ENCODE measurements at regions not wholly inside any gene's neighbourhood (a gene's known extent, or its start where the extent isn't known, plus 50 kb on each side); places are given as distances from the start of the nearest gene placed in this dataset.

DNA sequence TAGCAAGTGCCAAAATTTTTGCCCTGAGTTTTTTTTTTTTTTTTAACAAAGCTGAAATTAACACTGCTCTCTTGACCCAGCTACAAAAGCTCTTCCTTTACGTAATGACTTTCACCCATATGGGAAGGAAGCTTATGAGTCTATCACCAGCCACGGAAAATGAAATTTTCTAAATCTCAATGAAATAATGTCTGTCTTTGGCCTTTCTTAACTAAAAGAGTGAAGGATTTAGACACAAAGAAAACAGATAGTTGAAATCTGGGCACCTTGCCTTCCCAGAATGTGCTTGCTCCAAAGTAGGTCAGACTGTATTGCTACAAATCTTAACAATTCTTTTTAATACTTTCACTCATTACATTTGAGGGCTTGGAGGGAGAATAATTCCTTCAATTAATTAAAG, 180.8 kb upstream of the MGAT5 start:
- peak in 1 of 56 donors; percentile 6 for DNase-seq

DNA sequence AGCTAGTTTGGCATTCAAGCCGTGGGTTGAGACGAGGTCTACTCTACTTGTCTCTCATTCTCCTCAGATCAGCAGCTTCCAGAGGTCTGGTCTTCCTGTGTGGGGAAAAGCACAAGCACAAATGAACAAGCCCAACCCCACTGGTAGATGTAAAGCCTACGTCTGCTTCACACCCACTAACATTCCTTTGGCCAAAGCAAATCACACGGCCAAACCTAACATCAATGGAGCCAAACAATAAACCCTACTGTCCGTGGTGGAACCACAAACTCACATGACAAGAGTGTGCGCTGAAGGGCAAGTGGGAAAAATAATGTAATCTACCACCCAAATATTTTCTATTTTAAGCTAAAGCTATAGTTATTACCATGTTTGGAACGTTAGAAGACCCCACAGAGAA, 179.3 kb upstream of the MGAT5 start:
- no peak for DNase-seq

DNA sequence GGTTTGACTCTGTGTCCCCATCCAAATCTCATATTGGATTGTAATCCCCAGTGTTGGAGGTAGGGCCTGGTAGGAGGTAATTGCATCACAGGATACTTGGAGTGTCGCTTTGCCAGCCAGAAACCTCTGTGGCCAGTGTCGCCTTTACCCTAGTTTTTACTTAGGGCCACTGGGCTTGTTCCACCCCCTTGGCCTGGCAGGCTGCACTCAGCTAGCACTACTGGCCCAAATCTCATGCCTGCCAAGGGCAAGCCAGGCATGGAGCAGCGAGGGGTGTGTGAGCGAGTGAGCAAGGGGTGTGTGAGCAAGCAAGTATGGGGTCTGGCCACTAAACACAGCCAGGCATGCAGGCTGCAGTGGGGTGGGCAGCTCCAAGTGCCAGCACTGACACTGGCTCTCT, 178.7 kb upstream of the MGAT5 start:
- peak in 11 of 56 donors; percentile 3 to 30 (median 23) for DNase-seq

DNA sequence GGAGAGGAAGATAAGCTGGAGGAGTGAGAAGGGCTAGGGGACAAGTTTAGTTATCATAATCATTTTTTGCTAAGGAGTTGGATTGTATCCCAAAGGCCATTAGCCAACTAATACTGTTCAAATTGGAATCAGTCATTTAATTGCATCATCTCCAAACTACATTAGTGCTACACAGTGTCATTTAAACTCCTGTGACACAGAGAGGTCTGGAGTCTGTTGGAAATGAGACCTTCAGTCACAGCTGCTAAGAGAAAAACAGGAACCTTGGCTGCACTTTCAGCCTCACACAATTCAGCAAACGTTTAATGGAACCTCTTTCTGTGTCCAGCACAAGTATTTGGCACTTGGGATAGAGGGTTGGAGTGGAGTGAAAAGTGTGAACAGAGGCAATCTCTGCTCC, 175.5 kb upstream of the MGAT5 start:
- peak in 2 of 56 donors; percentile 8 to 11 for DNase-seq

DNA sequence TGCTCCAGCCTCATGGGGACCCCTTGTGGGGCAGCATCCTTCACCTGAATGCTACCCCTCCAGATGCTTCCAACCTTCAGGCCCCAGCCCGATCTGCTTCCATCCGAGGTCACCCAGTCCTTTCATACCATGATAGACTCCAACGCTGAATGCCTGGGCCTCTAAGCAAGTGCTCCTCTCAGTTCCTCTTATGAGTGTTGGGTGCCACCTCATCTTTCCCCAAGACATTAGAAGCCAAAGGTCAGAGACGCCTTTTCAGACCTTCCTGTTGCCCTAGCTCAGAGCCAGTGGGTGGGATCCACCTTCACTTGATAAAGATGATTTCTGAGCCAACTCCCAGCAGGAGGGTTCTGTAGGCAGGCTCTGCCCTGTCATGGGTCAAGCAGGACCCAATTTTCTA, 174.5 kb upstream of the MGAT5 start:
- DNase-seq = no peak

DNA sequence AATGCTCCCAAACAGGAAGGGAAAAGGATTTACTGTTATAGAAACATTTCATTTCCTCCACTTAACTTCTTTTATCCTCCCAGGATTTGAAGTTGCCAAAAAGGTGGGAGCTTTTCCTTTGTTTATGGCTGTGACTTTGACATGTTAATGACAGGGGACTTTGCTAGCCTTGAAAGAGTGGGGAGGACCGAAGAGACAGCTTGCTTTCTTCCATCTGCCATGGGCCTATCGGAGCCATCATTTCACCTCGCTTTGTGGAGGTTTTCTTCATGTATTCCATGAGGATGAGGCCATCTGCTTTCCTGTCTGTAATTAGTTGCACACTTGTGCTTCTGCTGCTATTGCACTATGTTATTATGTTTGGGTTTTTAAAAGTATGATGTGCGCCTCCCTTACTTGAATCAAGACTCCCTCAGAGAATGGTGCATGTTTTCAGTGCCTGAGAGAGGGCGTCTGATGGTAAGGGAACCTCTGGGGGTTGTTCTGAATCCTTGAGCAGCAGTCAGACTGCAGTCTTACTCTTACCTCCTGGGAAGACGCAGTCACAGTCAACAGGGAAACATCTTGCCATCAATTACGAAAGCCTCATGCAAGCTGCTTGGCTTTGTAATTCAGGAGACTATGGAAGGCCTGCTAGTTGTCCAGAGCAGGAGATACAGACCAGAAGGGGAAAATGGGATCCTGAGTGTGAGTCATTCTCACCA, 173.3 kb upstream of the MGAT5 start:
- no peak for DNase-seq

DNA sequence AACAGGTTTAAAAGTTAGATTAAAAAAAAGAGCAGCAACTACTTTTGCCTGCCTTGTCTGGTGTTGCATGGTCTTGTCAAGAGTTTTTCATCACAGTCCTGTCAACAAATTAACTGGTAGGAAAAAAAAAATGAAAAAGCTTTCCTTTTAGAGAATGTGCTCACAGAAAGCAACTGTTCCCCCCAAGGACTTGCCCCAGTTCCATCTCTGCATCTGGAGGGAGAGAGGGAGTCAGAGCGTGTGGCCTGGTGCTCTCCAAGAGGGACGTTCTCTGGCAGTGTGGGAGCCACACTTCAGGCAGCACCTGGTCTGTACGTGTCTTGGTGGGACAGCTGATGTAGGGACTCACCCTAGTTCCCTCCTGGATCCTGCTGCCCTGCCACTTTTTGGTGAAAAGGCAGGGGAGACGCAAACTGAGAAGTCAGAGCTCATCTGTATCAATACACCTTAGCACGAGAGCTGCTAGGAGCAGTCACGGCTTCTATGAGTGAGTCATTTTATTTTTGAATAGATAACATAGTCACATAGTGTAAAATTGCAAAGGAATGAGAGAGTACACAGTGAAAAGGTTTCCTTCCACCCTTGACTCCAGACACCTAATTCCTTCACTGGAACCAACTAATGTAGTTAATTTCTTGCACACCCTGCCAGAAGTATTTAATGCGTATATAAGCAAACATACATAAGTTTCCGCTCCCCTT, 172.5 kb upstream of the MGAT5 start:
- DNase-seq = no peak

DNA sequence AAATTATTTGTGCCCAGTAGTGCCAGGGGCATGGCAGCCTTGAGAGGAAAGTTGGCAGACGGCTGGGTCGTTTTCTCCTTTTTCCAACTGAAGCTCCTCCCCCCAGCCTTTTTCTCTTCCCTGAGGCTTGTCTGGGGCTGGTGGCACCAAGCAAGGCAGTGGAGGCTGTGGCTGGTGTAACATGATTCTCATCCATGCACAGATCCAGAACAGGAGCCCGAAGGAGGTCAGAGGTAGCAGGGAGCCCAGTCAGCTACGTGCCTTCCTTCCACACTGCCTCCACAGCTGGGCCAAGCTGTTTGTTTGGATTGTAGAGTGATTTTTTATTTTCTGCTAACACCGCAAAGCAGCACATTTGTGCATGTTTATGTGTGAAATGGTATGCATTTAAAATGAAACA, 170.3 kb upstream of the MGAT5 start:
- no peak for DNase-seq

DNA sequence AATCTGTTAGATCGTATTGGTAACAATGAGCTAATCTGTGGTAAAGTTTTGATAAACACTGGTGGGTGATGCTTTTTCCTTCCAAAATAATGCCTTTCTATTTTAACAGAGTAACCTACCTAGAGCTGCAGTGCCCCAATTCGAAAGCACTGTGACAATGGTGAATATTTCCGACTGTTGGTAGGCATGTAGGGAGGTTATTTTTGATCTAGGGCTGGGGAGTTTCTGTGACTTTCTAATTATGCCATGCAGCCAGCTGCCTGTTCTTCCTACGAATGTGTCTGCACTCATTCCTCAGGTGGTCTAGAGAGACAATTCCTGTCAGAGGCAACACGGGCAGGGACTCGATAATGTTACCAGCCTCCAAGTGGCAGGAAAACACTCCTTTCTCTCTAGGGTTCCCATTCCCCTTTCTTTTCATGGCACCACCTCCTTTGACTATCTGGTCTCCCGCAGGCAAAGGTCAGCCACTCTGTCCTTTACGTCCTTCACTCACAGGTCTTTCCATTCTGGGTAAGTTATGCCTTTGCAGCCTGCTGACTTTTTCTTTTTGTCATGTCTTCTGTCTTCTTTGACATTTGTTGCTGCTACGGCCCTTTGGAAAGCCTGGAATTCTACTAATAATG, 167.2 kb upstream of the MGAT5 start:
- DNase-seq = no peak

DNA sequence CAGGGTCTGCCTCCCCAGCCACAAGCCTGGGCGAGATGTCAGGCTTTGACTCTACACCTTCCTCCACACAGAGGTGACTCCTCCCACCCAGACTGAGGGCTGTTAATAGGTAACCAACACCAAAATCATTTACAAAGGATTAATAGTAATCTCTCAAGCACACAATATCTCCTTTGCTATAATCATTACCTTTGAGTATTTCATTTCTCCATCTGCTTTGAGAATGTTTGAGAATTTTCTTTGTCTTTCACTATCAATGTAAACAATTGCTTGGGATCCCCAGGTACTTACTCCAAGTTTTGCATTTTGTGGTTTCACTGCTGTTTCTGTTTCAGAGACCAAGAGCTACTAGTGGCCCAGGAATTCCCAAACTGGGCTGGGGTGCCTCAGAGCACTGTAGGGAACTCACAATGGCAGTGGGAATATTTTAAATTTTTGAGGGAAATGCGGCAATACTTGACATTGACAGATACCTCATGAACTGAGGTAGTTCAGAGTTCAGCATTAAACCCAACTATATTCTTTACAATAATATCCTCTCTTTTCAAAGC, 166.4 kb upstream of the MGAT5 start:
- no peak for DNase-seq

DNA sequence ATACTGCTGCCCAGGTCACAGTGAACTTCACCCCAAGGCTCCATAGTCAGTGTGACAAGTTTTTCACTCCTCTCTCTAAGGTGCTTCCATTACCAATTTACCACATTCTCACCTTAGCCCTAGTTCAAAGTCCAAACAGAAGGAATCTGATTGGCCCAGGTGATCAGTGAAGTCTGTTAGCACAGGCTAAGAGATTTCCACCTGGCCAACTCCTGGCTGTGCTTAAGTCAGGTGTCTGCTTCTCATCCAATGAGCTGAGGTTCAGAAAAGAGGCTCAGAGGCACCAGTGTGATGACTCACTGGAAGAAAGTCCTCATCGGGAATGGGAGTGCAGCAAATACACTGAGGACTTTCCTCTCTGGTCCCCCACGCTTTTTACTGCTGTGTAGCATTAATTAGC, 164.4 kb upstream of the MGAT5 start:
- DNase-seq = no peak

DNA sequence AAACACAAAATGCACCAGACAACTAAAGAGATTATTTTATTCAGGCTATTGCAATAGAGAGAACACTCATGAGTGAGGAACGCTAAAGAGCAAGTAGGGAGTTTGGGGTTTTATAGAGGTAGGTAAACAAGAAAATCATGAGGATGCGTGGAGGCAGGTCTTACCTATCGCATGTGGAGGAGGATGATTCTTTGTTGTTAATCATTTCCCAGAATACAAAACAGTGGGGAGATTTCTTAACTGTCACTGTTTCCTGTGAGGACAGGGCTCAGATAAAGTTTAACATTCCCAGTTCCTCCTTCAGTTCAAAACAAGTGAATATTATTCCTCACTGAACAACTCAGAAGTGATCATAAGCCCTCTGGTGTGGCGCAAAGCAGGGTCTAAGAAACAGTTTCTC, 156.1 kb upstream of the MGAT5 start:
- DNase-seq = no peak

DNA sequence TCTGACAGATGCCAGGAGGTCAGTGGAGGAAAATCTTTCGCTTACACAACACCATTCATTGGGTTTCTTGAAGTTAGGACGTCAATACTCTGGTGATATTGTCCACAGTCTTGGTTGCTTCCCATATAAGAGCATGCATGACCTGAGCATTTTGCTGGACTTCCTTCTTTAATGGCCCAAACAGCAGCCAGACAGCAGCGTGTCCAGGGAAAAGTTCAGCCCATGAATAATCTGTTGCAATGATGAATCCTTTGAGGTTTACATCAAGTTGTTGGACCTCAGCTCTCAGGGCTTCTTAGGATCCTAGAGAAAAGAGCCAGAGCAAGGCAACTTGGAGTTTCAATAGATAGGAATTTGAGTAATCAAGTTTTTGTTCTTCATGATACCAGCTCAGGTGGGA, 155.6 kb upstream of the MGAT5 start:
- no peak for DNase-seq

DNA sequence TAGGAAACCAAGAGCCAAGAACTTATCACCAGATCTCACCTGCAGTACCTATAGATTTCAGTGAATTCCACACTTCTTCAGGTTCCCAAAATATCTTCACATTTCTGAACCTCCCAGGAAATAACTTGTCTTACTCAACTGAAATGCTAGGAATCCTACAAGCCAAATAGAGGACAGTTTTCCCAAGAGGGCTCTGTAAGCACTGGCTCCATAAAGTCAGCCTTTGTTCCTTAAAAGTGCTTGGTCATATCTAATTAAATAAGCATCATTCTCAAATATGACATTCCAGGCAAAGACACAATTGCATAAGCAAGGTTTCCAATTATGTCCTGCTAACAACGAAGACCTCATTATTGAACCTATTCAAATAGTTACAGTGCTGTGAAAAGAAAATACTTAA, 154.6 kb upstream of the MGAT5 start:
- DNase-seq = no peak

DNA sequence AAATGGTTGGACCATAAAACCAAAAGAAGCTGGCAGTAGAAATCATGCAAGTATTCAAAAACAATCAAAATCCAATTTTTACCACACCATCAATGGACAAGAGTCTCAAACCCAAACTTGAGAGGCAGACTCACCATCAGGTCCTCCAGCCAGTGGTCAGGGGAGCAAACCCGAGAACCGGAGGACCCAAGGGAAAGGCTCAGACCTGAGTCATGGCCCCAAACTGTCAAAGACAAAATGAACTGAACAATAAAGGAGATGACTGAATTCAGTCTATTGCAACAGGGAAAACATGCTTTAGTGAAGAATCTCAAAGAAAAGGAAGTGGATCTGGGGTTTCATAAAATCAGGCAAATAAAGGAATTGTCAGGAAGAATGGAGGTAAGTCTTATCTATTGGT, 150.7 kb upstream of the MGAT5 start:
- no peak for DNase-seq

DNA sequence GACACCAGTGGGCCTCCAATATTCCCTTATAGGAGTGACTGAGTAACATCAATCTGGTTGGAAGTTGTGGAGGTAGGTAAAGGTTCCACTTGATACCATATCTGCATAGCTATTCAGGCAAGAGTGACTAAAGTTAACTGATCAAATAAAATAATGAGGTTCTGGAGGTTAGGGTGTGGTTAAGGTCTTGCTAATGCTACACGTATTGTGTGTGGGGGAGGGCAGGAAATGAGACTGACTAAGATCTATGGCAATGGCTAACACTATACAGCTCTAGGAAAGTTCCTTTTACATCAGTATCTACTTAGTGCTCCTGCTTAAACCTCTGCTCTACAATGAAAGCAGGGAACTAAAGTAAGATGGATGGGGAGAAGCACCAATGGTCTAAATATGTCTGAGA, 149.1 kb upstream of the MGAT5 start:
- DNase-seq = no peak

DNA sequence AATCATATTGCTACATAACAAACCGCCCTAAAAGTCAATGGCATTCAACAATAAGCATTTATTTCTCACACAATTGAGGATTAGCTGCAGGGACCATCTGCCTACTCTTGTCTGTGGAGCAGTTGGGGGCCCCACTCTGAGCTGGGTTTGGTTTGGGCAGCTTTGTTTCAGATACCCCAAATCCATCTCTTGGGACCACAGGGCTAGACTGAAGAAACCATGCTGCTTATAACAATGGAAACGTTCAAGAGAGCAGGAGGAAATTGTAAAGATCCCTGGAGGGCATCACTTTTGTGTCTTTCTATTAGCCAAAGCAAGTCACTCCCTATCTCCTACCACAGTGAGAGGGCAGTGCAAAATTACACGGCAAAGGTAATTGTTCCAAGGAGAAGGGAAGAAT, 146.5 kb upstream of the MGAT5 start:
- DNase-seq = no peak

DNA sequence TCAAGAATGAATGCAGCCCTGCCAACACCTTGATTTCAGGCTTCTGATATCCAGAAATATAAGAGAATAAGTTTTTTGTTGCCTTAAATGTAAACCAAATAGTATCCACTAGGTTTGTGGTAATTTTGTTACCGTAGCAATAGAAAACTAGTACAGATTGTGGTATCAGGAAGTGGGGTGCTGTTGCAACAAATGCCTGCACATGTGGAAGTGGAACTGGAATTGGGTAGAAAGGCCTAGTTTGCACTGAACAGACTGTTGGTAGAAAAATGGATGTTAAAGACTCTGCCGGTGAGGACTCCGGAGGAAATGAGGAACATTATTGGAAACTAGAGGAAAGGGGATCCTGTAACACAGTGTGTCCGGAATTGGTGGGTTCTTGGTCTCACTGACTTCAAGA, 145.8 kb upstream of the MGAT5 start:
- DNase-seq = no peak

DNA sequence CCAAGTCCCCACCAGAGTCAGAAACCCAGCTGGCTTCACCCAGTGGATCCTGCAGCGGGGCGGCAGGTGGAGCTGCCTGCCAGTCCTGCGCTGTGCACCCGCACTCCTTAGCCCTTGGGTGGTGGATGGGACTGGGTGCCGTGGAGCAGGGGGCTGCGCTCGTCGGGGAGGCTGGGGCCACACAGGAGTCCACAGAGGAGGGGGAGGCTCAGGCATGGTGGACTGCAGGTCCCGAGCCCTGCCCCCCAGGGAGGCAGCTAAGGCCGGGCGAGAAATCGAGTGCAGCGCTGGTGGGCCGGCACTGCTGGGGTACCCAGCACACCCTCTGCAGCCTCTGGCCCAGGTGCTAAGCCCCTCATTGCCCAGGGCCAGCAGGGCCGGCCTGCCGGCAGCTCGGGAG, 144.6 kb upstream of the MGAT5 start:
- DNase-seq = no peak

DNA sequence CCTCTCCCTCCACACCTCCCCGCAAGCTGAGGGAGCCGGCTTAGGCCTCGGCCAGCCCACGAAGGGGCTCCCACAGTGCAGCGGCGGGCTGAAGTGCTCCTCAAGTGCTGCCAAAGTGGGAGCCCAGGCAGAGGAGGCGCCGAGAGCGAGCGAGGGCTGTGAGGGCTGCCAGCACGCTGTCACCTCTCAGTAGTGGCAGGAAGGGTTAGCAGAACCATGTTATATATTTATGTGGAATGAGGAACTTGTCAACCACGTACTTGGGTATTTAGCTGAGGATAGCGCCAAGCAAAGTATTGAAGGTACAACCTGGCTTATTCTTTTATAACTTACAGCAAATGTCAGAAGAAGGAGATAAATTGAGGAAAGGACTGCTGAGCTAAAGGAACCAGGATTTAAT, 144.1 kb upstream of the MGAT5 start:
- DNase-seq = no peak

DNA sequence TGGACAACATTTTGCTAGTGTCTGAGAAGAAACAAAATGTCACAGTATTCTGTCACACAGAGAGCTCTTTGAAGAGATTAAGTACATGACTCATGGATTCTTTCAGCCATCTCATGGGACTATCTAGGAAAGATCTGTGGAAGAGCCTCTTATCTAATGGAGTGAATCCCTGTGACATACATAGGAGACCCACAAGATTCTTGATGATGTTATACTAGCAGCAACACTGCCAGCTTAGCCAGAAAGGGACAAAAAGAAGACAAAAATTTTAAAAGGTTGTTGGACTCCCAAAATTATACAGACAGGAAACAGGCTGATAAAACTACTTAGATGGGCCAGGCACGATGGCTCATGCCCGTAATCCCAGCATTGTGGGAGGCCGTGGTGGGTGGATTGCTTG, 143.3 kb upstream of the MGAT5 start:
- DNase-seq = no peak

DNA sequence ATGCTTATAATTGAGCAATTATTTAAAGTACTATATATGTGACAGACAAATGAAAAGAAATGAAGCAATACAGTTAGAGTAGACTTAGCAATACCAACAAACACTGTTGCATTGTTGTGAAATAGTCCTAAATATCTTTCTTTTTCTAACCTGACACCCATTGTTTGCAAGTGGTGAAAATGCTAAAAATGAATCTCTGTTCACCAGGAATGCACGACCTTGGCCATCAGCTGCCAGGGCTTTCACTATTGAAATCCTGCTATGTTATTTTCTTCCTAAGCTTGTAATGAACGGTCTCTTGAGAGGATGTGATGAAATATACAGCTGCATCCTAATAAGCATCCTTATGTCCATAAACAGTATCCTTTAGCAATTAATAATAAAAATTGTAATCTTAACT, 136.2 kb upstream of the MGAT5 start:
- DNase-seq = no peak
